Mammary epithelial cell (primary cell): ENCODE measurements at regions not wholly inside any gene's neighbourhood (a gene's known extent, or its start where the extent isn't known, plus 50 kb on each side); places are given as distances from the start of the nearest gene placed in this dataset.

ENCODE experiments used
- CTCF ChIP-seq, 2 donors: IDR thresholded peaks in 1 of 2; conservative IDR thresholded peaks in 1 of 2; 2 replicates each; pipeline ENCODE4 v1.5.1; 2011 to 2012; ENCODE audit warnings: inconsistent platforms in 2 of 2, low read length in 2 of 2, mild to moderate bottlenecking in 2 of 2, control low read depth in 1 of 2, low read depth in 1 of 2; ENCODE audit not compliant: insufficient read depth in 1 of 2; ENCODE audit errors: extremely low read depth in 1 of 2
- EZH2 ChIP-seq: IDR thresholded peaks from 2 replicates; pipeline ENCODE4 v1.6.1; 2012; ENCODE audit warnings: low read length, inconsistent platforms, borderline replicate concordance

DNA sequence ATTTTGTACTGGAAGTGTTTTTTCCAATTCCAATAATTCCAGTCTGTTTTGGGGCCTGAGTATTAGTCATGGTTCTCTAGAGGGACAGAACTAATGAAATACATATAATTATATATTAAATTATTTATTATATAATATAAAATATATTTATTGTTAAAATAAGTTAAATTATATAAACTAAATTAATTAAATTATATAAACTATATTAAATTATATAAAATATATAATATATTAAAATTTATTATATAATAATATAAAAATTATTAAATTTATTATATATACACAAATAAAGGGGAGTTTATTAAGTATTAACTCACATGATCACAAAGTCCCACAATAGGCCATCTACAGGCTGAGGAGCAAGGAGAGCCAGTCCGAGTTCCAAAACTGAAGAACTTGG, 253.4 kb upstream of the NETO1 start:
- no peak for TF ChIP-seq CTCF (conservative IDR thresholded peaks at IDR 0.05 in 1 of 2, IDR thresholded peaks at IDR 0.05 in 1 of 2; ENCODE audit: extremely low read depth in 1 of 2, insufficient read depth in 1 of 2, low read depth in 1 of 2, low read length in 2 of 2)
- TF ChIP-seq EZH2: no peak
